Pancreas (tissue), 10 donors: ENCODE measurements at regions not wholly inside any gene's neighbourhood (a gene's known extent, or its start where the extent isn't known, plus 50 kb on each side); places are given as distances from the start of the nearest gene placed in this dataset.

Experiments
- ATAC-seq, 4 donors: fragments of 200-7000 bp; cut with Tn5 transposase; one replicate each; pipeline versions ENCODE4 v1.8.0 to v1.9.1; 2020; ENCODE audit warnings: mild to moderate bottlenecking in 4 of 4, moderate library complexity in 4 of 4
- DNase-seq, 6 donors: peaks; one replicate each; pipeline ENCODE4 v3.0.0-alpha.2; 2020
- FAIRE-seq: peaks from 2 replicates; lab custom pipeline; 2012; peaks lifted over from hg19 to GRCh38; lab: Jason Lieb, UNC
- H3K27ac ChIP-seq, 4 donors: fragments of 200-600 bp; sonication (generic); 1 replicate in 3 of 4; 2 replicates in 1 of 4; pipeline versions ENCODE4 v1.5.0 to v1.8.0; 2020
- H3K27me3 ChIP-seq, 4 donors: fragments of 200-600 bp; one replicate each; pipeline ENCODE4 v1.8.0; 2021
- H3K36me3 ChIP-seq, 3 donors: fragments of 200-600 bp; sonication (generic) in 1 of 3; one replicate each; pipeline versions ENCODE4 v1.5.0 to v1.8.0; 2020 to 2021
- H3K4me1 ChIP-seq, 3 donors: fragments of 200-600 bp; one replicate each; pipeline ENCODE4 v1.8.0; 2021
- H3K4me3 ChIP-seq, 4 donors: fragments of 200-600 bp; sonication (generic) in 2 of 4; one replicate each; pipeline versions ENCODE4 v1.5.0 to v1.8.0; 2020 to 2021
- H3K9me3 ChIP-seq, 4 donors: fragments of 200-600 bp; one replicate each; pipeline ENCODE4 v1.8.0; 2021
- CTCF ChIP-seq, 4 donors: fragments of 200-600 bp; sonication (generic) in 3 of 4; IDR thresholded peaks; one replicate each; pipeline versions ENCODE4 v1.5.0 to v1.8.0; 2021; ENCODE audit warnings: antibody characterized with exemption in 4 of 4
- WGBS, 2 donors: extraction: QIAGEN DNeasy Blood & Tissue Kit; methylation state at CpG; one replicate each; pipeline ENCODE4 v1.1.7; 2013; 5-methylcytosine and 5-hydroxymethylcytosine counted together
- intact Hi-C, 3 donors: fragments of 100-400 bp; cut with DNase I; formaldehyde crosslinking; loops; one replicate each; pipeline versions ENCODE4 v1.11.1 to v1.14.2; 2022
- donor health status: healthy with polysubstance abuse.
- donor health status: DM: no; HTN: no; CAD: no; lungs with moderate emphysema.
- donor health status: DM: no; HTN: no; CAD: no.
- donor health status: control.
- donor health status: control.
- donor health status: Bipolar disorder and iron deficiency.
- donor health status: DM: yes; HTN: yes; CAD: no.
- donor health status: DM: no; HTN: no; CAD: no.
- donor health status: DM: no; HTN: no; CAD: no.
- donor health status: DM: yes; HTN: yes; CAD: no.

GRCh38 chr18:68489013-68489792 is 225.7 kb downstream of the TMX3 start:
- FAIRE-seq (no peak), DNase-seq (no peak), ATAC-seq (no peak)
- Histone ChIP-seq H3K27me3 (no peaks in the 10 kb centered on the region), H3K27ac (no peak overlapping the region), H3K36me3 (no peaks in the 10 kb centered on the region), H3K9me3 (no peaks in the 10 kb centered on the region), H3K4me1 (no peaks in the 10 kb centered on the region), H3K4me3 (no peak overlapping the region)
- no peak for TF ChIP-seq CTCF (IDR thresholded peaks at IDR 0.05)
- intact Hi-C loops, result no loop called here
- 27 to 29% methylated on average over 6 of the region's 6 CpGs for WGBS, 2 donors

- 62 to 74% methylated on average over 4 of the region's 4 CpGs for WGBS, 2 donors
Observed at GRCh38 chr18:68484241-68484640, 230.7 kb downstream of the TMX3 start.

GRCh38 chr18:68482815-68483214 is 232.1 kb downstream of the TMX3 start:
- FAIRE-seq (no peak), ATAC-seq (no peak), DNase-seq (no peak)
- H3K9me3 ChIP-seq, result no peaks in the 10 kb centered on the region
- no peak overlapping the region for H3K27ac ChIP-seq
- no peaks in the 10 kb centered on the region for H3K27me3 ChIP-seq
- no peaks in the 10 kb centered on the region for H3K4me1 ChIP-seq
- TF ChIP-seq CTCF (IDR thresholded peaks at IDR 0.05), result no peak
- no peaks in the 10 kb centered on the region for H3K36me3 ChIP-seq
- 72 to 83% methylated on average over 3 of the region's 3 CpGs for WGBS, 2 donors
- intact Hi-C loops, result no loop called here
- no peak overlapping the region for H3K4me3 ChIP-seq

More at GRCh38 chr18:68484241-68484640, 230.7 kb downstream of the TMX3 start:
- Histone ChIP-seq H3K36me3 (no peaks in the 10 kb centered on the region), H3K27ac (no peak overlapping the region), H3K4me3 (no peak overlapping the region), H3K27me3 (no peaks in the 10 kb centered on the region), H3K4me1 (no peaks in the 10 kb centered on the region), H3K9me3 (no peaks in the 10 kb centered on the region)
- FAIRE-seq (no peak), DNase-seq (no peak), ATAC-seq (no peak)
- intact Hi-C loops, result no loop called here
- no peak for TF ChIP-seq CTCF (IDR thresholded peaks at IDR 0.05)

- no peak for TF ChIP-seq CTCF (IDR thresholded peaks at IDR 0.05)
- Histone ChIP-seq H3K4me1 (no peaks in the 10 kb centered on the region), H3K36me3 (no peaks in the 10 kb centered on the region), H3K27me3 (no peaks in the 10 kb centered on the region), H3K27ac (no peak overlapping the region), H3K9me3 (no peaks in the 10 kb centered on the region), H3K4me3 (no peak overlapping the region)
- DNase-seq, result no peak
- no peak for FAIRE-seq
- intact Hi-C loops, result no loop called here
- ATAC-seq, result peak in 1 of 4 donors; percentile 51
- 15 to 28% methylated on average over 4 of the region's 4 CpGs for WGBS, 2 donors
Observed at GRCh38 chr18:68480196-68480595, 234.7 kb downstream of the TMX3 start.

- intact Hi-C loops, result no loop called here
- no peak for TF ChIP-seq CTCF (IDR thresholded peaks at IDR 0.05)
- Histone ChIP-seq H3K27me3 (no peaks in the 10 kb centered on the region), H3K9me3 (no peaks in the 10 kb centered on the region), H3K4me1 (no peaks in the 10 kb centered on the region), H3K27ac (no peak overlapping the region), H3K36me3 (no peaks in the 10 kb centered on the region), H3K4me3 (no peak overlapping the region)
- FAIRE-seq (no peak), ATAC-seq (no peak), DNase-seq (no peak)
- 88 to 91% methylated on average over 2 of the region's 2 CpGs for WGBS, 2 donors
Observed at GRCh38 chr18:68478246-68478645, 236.7 kb downstream of the TMX3 start.
